Activated CD4-positive, alpha-beta T cell treated with anti-CD3 and anti-CD28 coated beads, Interleukin-2, Interleukin-4, amounts not matched to agents 100 ng/mL and 50 ng/mL, durations not matched to agents 16 hours and 8 hours (primary cell): ENCODE measurements at regions not wholly inside any gene's neighbourhood (a gene's known extent, or its start where the extent isn't known, plus 50 kb on each side); places are given as distances from the start of the nearest gene placed in this dataset.

Experiments
- DNase-seq: peaks from one replicate; pipeline ENCODE4 v3.0.0-alpha.2; 2020; ENCODE audit warnings: low spot score

- DNase-seq = no peak
Measured at GRCh38 chr13:73894995-73895571, 239.1 kb downstream of the KLF12 start.

- DNase-seq = no peak
Measured at GRCh38 chr13:73893833-73894232, 240.4 kb downstream of the KLF12 start.

GRCh38 chr13:73891805-73892204 is 242.4 kb downstream of the KLF12 start:
- no peak for DNase-seq

- DNase-seq = no peak
Measured at GRCh38 chr13:73883162-73883561, 251.0 kb downstream of the KLF12 start.

GRCh38 chr13:73880365-73880764 is 253.8 kb downstream of the KLF12 start:
- no peak for DNase-seq

- DNase-seq = no peak
Measured at GRCh38 chr13:73879346-73880015, 254.7 kb downstream of the KLF12 start.

GRCh38 chr13:73877399-73877798 is 256.8 kb downstream of the KLF12 start:
- DNase-seq = no peak

- no peak for DNase-seq
Measured at GRCh38 chr13:73876323-73876722, 257.9 kb downstream of the KLF12 start.

- no peak for DNase-seq
Measured at GRCh38 chr13:73873940-73874830, 260.0 kb downstream of the KLF12 start.

GRCh38 chr13:73872397-73872796 is 261.8 kb downstream of the KLF12 start:
- no peak for DNase-seq

- DNase-seq = no peak
Measured at GRCh38 chr13:73870970-73871935, 263.0 kb downstream of the KLF12 start.

GRCh38 chr13:73870036-73870741 is 264.0 kb downstream of the KLF12 start:
- DNase-seq = no peak

- DNase-seq = no peak
Measured at GRCh38 chr13:73865027-73865426, 269.2 kb downstream of the KLF12 start.

- no peak for DNase-seq
Measured at GRCh38 chr13:73861136-73861535, 273.1 kb downstream of the KLF12 start.

GRCh38 chr13:73860501-73860900 is 273.7 kb downstream of the KLF12 start:
- no peak for DNase-seq

GRCh38 chr13:73859841-73860240 is 274.4 kb downstream of the KLF12 start:
- no peak for DNase-seq

- no peak for DNase-seq
Measured at GRCh38 chr13:73857106-73857505, 277.1 kb downstream of the KLF12 start.

- no peak for DNase-seq
Measured at GRCh38 chr13:73851104-73851503, 283.1 kb downstream of the KLF12 start.

GRCh38 chr13:73850104-73850873 is 283.9 kb downstream of the KLF12 start:
- no peak for DNase-seq

- no peak for DNase-seq
Measured at GRCh38 chr13:73849292-73849691, 284.9 kb downstream of the KLF12 start.
